M059J (cell line): ENCODE measurements at regions not wholly inside any gene's neighbourhood (a gene's known extent, or its start where the extent isn't known, plus 50 kb on each side); places are given as distances from the start of the nearest gene placed in this dataset.

ENCODE experiments used
- DNase-seq: peaks from one replicate; pipeline ENCODE4 v3.0.0-alpha.2; 2012; ENCODE audit warnings: low read depth

DNA sequence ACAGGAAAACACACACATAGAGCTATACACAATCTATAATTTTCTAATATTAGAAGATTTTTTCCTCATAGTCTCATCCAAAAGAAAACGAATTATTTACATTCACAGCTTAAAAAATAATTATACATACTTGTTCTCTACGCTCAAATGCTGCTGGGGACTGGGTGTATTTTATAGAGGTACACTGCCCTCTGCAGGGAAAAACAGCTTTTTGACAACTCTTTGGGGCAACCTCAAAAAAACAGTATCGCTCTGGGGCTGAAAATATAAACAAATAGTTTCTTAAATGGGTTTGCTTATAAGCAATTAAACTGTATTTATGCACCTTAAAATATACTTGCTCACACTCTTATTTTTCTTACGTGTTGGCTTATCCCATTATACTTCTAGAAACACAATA lies 261.8 kb upstream of the PSMD7 start:
- DNase-seq, result peak; percentile 18

GRCh38 chr16:74034200-74034599 lies 262.4 kb upstream of the PSMD7 start:
- no peak for DNase-seq

- no peak for DNase-seq
Measured at GRCh38 chr16:74033441-74033995, 263.1 kb upstream of the PSMD7 start.

- no peak for DNase-seq
Measured at GRCh38 chr16:74031551-74031950, 265.1 kb upstream of the PSMD7 start.

DNA sequence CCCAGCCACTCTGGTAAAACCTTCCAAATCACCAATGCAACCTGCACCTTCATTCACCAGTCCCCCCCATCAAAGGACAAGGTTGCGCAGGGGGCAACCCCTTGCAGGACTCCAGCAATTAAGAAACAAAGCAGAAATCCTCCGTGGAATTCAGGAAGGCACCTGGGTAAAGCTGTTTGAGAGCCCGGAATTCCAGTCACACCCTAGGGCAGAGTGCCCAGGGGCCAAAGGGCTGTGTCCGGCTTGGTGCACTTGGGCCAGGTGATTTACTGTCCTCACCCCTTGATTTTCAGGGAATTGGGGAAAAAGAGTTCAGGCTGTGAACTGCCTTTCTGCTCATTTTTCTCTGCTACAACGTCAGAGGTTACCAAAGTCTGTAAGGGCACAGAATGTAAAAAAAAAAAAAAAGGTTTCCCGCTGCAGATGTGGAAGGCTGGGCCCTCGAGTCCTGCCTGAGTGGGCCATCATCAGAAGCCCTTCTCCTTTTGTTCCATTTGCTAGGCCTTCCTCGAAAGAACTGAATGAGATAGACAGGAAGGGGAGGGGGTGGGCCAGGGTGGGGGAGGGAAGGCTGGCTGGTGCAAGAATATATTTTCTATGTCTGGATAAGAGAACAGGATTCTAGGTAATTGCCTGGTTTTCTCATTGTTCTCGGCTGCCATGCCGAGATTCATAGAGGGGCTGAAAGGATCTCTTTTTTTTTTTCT lies 266.5 kb upstream of the PSMD7 start:
- no peak for DNase-seq

DNA sequence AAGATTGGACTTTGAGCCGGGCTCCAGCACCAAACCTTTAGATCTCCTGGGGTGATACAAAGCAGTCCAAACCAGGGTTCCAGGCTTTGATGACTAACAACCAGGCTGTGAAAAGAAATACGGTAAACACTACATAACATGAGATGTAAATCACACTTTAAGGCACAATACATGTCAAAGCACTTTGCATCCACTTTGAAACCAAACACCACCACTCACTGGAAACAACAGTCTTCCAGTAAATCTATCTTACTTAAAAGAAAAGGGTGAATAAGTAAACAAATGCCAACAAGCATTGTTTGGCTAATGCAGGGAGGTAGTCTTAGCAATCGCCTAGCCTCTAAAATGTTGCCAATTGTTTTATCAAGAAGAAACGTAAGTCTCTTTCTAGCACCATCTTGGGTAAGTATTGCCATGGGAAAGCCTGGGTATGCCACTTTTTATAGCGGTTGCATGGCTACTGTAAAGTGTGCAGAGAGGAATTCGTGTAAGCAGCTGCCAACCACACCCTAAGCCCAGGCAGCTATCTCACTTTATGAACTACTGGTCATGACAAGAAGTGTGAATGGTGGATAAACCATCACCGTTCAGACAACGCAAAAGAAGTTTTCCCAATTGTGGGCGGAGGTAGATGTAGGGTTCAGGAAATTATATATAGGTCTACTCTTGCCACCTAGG lies 267.4 kb upstream of the PSMD7 start:
- DNase-seq, result no peak

GRCh38 chr16:74026373-74027281 lies 270.0 kb upstream of the PSMD7 start:
- DNase-seq, result no peak

DNA sequence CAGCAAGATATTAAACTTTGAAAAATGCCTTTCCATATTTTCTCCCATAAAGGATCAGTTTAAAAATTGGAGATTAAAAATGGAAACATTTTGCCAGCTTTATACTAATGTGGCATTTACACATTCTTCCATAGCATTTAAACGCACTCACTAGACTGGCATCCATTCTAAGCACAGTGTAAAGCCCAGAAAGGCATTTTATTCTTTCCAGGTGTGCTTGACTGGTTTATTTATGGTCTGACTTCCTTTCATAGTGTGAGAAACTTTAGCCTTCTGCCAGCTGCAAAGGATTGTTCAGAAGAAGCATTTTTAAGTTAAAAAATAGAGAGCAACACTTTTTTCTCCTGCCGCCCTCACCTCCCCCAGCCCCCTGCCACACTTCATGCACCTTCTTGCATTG lies 271.7 kb upstream of the PSMD7 start:
- DNase-seq, result no peak

- DNase-seq, result no peak
Measured at GRCh38 chr16:74020095-74020670, 276.4 kb upstream of the PSMD7 start.

GRCh38 chr16:74019612-74020011 lies 277.0 kb upstream of the PSMD7 start:
- no peak for DNase-seq

DNA sequence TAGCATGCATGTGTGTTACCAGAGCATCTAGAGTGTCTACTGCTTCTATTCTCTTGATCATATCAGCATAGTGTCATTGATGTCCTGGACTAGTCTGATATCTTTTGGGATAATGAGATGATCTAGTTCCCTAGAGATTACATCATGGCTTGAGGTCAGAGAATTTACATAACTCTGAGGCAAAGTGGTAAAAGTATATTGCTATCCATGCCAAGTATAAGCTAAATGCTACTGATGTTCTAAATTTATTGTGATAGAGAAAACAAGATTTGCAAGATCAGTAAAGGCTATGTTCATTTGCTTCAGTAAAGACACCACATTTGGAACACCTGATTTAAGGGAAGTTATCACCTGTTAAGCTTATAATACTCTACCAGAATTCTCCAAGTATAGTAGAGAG lies 280.7 kb upstream of the PSMD7 start:
- no peak for DNase-seq

DNA sequence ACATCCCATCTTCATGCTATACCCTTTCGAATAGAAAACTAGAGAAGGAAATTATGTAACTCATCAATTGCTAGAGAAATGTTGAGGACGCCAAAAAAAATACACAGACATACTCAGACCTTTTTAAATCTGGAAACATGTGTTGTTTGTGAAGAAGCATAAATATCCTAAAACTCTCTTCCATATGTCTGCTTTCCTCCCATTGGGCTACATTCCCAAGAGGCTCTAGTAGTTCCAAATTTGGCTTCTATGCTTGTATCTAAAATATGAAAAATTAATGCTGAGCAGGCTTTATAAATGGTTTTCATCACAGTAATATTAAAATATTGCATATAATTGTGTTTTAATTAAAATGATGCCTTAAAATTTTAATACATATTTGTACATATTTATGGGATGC lies 297.9 kb upstream of the PSMD7 start:
- DNase-seq, result no peak

DNA sequence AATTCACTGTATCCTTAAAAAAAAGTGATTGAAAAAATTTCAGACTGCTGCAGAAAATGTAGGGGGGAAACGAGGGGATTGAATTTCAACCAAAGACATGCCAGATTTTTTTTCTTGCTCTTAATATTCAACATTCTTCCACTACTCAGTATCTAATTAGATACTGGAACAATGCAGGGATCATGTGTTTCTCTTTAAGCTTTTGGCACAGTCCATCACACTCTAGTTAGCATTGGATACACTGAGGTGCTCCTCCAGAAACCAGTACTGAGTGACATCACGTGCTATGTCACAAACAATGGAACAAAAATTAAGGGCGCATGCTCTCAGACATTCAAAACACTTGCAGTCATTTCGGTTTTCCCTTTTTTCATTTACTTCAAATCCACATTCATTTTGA lies 298.6 kb upstream of the PSMD7 start:
- DNase-seq, result no peak

- no peak for DNase-seq
Measured at GRCh38 chr16:73997340-73997711, 299.3 kb upstream of the PSMD7 start.

- no peak for DNase-seq
Measured at GRCh38 chr16:73996624-73997339, 299.8 kb upstream of the PSMD7 start.

- no peak for DNase-seq
Measured at GRCh38 chr16:73993878-73994277, 302.7 kb upstream of the PSMD7 start.

DNA sequence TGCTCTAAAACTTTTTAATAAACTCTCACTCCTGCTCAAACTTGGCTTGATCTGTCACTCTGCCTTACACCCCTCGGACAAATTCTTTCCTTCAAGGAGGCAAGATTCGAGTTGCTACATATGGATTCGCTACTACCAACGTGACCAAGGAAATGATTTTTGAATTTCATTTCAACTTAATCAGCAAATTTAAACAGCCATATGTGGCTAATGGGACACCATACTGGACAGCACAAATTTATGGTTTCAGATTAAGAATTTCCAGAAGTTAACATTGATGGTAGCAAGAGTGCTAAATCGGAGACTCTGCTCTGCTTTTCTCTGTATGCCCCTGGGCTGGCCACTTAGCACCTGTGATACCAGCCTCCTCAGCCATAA lies 318.2 kb upstream of the PSMD7 start:
- DNase-seq, result no peak

GRCh38 chr16:73976644-73977043 lies 320.0 kb upstream of the PSMD7 start:
- no peak for DNase-seq

GRCh38 chr16:73973174-73973573 lies 323.4 kb upstream of the PSMD7 start:
- no peak for DNase-seq

DNA sequence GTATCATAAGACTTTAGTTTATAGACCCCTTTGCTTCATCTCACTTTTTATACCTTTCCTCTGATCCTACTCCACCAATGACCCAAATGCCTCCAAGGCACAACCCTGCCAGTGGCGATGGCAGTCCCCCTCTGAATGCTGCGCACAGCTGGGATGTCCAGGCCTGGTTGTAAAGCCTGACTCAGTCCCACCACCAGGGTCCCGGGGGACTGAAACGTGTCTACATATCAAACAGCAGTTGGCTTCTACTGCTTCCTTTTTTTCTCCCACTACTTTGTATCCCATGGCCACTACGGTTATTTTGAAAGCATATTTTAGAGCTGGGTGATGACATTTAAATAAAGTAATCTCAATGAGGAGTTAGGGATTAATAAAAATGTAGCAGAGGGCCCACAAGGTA lies 329.8 kb upstream of the PSMD7 start:
- no peak for DNase-seq

GRCh38 chr16:73965591-73965990 lies 331.0 kb upstream of the PSMD7 start:
- DNase-seq, result no peak
